ENCODE measurements at regions not wholly inside any gene's neighbourhood (a gene's known extent, or its start where the extent isn't known, plus 50 kb on each side); places are given as distances from the start of the nearest gene placed in this dataset.

GRCh38 chr12:21054334-21054733, 76.7 kb upstream of the SLCO1B1 start:
- no peaks in the 10 kb centered on the region for H3K27me3 ChIP-seq
- H3K36me3 ChIP-seq = no peaks in the 10 kb centered on the region
- H3K9me3 ChIP-seq (ENCODE audit: low read depth) = no peaks in the 10 kb centered on the region
- DNase-seq (ENCODE audit: low read depth in 1 of 2, low spot score in 1 of 2) = peak in 1 of 2 donors; percentile 5
- no peak overlapping the region for H3K27ac ChIP-seq
- no peak overlapping the region for H3K4me3 ChIP-seq
- H3K4me1 ChIP-seq (ENCODE audit: low read depth) = no peaks in the 10 kb centered on the region
- TF ChIP-seq, protein P1, sequence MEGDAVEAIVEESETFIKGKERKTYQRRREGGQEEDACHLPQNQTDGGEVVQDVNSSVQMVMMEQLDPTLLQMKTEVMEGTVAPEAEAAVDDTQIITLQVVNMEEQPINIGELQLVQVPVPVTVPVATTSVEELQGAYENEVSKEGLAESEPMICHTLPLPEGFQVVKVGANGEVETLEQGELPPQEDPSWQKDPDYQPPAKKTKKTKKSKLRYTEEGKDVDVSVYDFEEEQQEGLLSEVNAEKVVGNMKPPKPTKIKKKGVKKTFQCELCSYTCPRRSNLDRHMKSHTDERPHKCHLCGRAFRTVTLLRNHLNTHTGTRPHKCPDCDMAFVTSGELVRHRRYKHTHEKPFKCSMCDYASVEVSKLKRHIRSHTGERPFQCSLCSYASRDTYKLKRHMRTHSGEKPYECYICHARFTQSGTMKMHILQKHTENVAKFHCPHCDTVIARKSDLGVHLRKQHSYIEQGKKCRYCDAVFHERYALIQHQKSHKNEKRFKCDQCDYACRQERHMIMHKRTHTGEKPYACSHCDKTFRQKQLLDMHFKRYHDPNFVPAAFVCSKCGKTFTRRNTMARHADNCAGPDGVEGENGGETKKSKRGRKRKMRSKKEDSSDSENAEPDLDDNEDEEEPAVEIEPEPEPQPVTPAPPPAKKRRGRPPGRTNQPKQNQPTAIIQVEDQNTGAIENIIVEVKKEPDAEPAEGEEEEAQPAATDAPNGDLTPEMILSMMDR (IDR thresholded peaks at IDR 0.05; ENCODE audit: low read depth, low read length) = no peak

- Histone ChIP-seq H3K27me3 (no peaks in the 10 kb centered on the region), H3K4me3 (no peak overlapping the region), H3K9me3 (ENCODE audit: low read depth) (no peaks in the 10 kb centered on the region), H3K4me1 (ENCODE audit: low read depth) (no peaks in the 10 kb centered on the region), H3K27ac (no peak overlapping the region), H3K36me3 (no peaks in the 10 kb centered on the region)
- DNase-seq (ENCODE audit: low read depth in 1 of 2, low spot score in 1 of 2) = peak in 1 of 2 donors; percentile 6
- TF ChIP-seq, protein P1 (IDR thresholded peaks at IDR 0.05; ENCODE audit: low read depth, low read length) = peak; percentile 18
These were observed 65.1 kb upstream of the SLCO1B1 start for GRCh38 chr12:21065845-21066244.

DNA sequence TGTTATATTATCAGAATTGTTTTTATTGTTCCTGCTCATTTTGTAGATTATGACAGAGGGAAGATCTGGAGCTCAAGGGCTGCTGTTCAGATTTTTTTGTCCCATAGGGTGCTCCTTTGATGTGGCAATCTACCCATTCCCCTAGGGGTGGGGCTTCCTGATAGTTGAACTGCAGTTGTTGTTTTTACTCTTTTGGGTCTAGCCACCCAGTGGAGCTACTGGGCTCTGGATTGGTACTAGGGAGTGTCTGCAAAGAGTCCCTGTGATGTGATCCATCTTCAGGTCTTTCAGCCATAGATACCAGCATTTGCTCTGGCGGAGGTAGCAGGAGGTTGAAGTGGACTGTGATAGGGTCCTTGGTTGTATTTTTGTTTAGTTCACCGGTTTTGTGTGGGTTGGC, 57.9 kb upstream of the SLCO1B1 start:
- H3K36me3 ChIP-seq = no peaks in the 10 kb centered on the region
- no peaks in the 10 kb centered on the region for H3K27me3 ChIP-seq
- H3K4me1 ChIP-seq (ENCODE audit: low read depth) = no peaks in the 10 kb centered on the region
- TF ChIP-seq, protein P1 (IDR thresholded peaks at IDR 0.05; ENCODE audit: low read depth, low read length) = no peak
- H3K9me3 ChIP-seq (ENCODE audit: low read depth) = no peaks in the 10 kb centered on the region
- no peak overlapping the region for H3K4me3 ChIP-seq
- DNase-seq (ENCODE audit: low read depth in 1 of 2, low spot score in 1 of 2) = no peak
- no peak overlapping the region for H3K27ac ChIP-seq

DNA sequence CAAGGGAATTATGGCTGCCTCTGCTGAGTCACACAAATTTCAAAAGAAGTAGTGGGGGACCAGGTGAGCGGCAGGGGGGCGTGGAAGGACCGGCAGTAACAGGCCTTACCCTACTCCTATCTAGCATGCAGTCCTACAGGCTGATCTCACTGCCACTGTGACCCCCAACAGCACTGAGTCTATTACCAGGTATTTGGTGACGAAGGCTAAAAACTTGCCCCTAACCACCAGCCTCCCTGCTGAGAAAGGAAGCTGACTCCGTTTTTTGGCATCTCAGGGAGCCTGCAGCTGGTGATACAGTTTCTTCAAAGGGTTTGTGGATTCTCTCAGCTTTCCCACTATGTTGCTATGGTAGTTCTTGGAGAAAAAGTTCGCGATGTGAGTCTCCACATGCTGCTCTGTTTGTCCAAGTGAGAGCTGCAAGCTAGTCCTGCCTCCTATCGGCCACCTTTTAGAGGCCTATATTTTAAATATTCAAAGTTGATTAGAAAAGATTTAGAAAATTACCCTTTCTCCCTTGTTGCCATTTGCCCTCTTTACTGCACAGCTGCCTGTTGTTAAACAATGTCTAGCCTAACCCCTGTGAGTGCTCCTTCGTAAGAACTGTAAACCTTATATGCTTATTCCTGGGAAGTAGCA, 57.1 kb upstream of the SLCO1B1 start:
- Histone ChIP-seq H3K27me3 (no peaks in the 10 kb centered on the region), H3K4me1 (ENCODE audit: low read depth) (no peaks in the 10 kb centered on the region), H3K36me3 (no peaks in the 10 kb centered on the region), H3K9me3 (ENCODE audit: low read depth) (no peaks in the 10 kb centered on the region), H3K27ac (no peak overlapping the region), H3K4me3 (no peak overlapping the region)
- no peak for DNase-seq (ENCODE audit: low read depth in 1 of 2, low spot score in 1 of 2)
- TF ChIP-seq, protein P1 (IDR thresholded peaks at IDR 0.05; ENCODE audit: low read depth, low read length) = no peak
